Epithelial cell of esophagus (primary cell): ENCODE measurements at regions not wholly inside any gene's neighbourhood (a gene's known extent, or its start where the extent isn't known, plus 50 kb on each side); places are given as distances from the start of the nearest gene placed in this dataset.
"Not testable (repeated sequence)": the region's sequence is repeated elsewhere in the genome, so short reads cannot be mapped to it uniquely, and the experiment has no call there.

Experiments
- DNase-seq: peaks from one replicate; pipeline ENCODE4 v3.0.0; 2010; ENCODE audit warnings: low read depth
- H3K4me3 ChIP-seq: 2 replicates; pipeline ENCODE4 v1.5.1; 2011; ENCODE audit warnings: mild to moderate bottlenecking, low read length, control low read depth
- CTCF ChIP-seq: IDR thresholded peaks from 2 replicates; pipeline ENCODE4 v1.5.1; 2011; ENCODE audit warnings: low read depth, mild to moderate bottlenecking, low read length, control low read depth, inconsistent platforms; ENCODE audit not compliant: insufficient read depth; ENCODE audit errors: missing control alignments

DNA sequence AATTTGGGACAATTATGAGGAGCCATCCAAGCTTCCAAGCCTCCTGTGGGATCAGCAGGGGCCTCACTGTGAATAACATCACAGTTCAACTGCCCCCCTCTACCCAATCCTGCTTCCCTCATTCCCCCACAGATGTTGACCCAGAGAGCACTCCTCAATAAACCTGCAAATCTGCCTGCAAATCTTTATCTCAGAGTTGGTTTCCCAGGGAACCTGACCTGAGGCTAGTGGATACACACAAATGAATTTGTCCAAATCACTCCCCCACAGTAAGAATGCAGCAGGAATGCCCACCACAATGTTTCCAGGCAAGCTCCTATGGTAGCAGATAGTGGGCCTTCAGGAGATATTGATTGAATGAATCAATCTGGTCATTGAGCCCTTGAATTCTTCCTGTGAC, 56.4 kb upstream of the HIVEP3 start:
- H3K4me3 ChIP-seq, result no peak overlapping the region
- no peak for TF ChIP-seq CTCF
- no peak for DNase-seq

- not testable (repeated sequence) for H3K4me3 ChIP-seq, DNase-seq
Measured at GRCh38 chr1:41968557-41968956, 49.8 kb upstream of the HIVEP3 start.
